GM23248 (cell line): ENCODE measurements at regions not wholly inside any gene's neighbourhood (a gene's known extent, or its start where the extent isn't known, plus 50 kb on each side); places are given as distances from the start of the nearest gene placed in this dataset.
A peak's percentile ranks its signal among the peaks of the same experiment; 100 is the strongest.

Source experiments
- DNase-seq: peaks from one replicate; pipeline ENCODE4 v3.0.0-alpha.2; 2015
- H2AFZ ChIP-seq: fragments of 200-600 bp; sonication (generic); 2 replicates; pipeline ENCODE4 v1.6.1; 2016; ENCODE audit warnings: antibody characterized with exemption
- H3F3A ChIP-seq: fragments of 200-600 bp; sonication (generic); 2 replicates; pipeline ENCODE4 v1.6.1; 2016; ENCODE audit warnings: mild to moderate bottlenecking, antibody characterized with exemption, mixed run types; ENCODE audit not compliant: insufficient read depth
- H3K27ac ChIP-seq: fragments of 200-600 bp; sonication (generic); 2 replicates; pipeline ENCODE4 v1.5.1; 2016; ENCODE audit warnings: mild to moderate bottlenecking
- H3K27me3 ChIP-seq: fragments of 200-600 bp; sonication (generic); replicated peaks from 2 replicates; pipeline ENCODE4 v1.6.1; 2016; ENCODE audit warnings: mild to moderate bottlenecking; ENCODE audit not compliant: insufficient read depth
- H3K36me3 ChIP-seq: fragments of 200-600 bp; sonication (generic); 2 replicates; pipeline ENCODE4 v1.6.1; 2016; ENCODE audit warnings: low read depth, mild to moderate bottlenecking
- H3K4me1 ChIP-seq: fragments of 200-600 bp; sonication (generic); 2 replicates; pipeline ENCODE4 v1.6.1; 2016; ENCODE audit warnings: mild to moderate bottlenecking; ENCODE audit not compliant: insufficient read depth
- H3K4me2 ChIP-seq: fragments of 200-600 bp; sonication (generic); one replicate; pipeline ENCODE4 v1.6.1; 2016; ENCODE audit warnings: mild to moderate bottlenecking; ENCODE audit not compliant: unreplicated experiment
- H3K4me3 ChIP-seq: fragments of 200-600 bp; sonication (generic); 2 replicates; pipeline ENCODE4 v1.5.1; 2016; ENCODE audit warnings: mild to moderate bottlenecking
- H3K79me2 ChIP-seq: fragments of 200-600 bp; sonication (generic); 2 replicates; pipeline ENCODE4 v1.6.1; 2016; ENCODE audit warnings: mild to moderate bottlenecking; ENCODE audit not compliant: insufficient read depth
- H3K9ac ChIP-seq: fragments of 200-600 bp; sonication (generic); 2 replicates; pipeline ENCODE4 v1.6.1; 2016; ENCODE audit warnings: mild to moderate bottlenecking
- H3K9me2 ChIP-seq: fragments of 200-600 bp; sonication (generic); 2 replicates; pipeline ENCODE4 v1.6.1; 2016; ENCODE audit warnings: mixed run types, mild to moderate bottlenecking, moderate library complexity; ENCODE audit not compliant: insufficient read depth
- H3K9me3 ChIP-seq: fragments of 200-600 bp; sonication (generic); one replicate; pipeline ENCODE4 v1.6.1; 2017; ENCODE audit warnings: low read depth
- H4K20me1 ChIP-seq: fragments of 200-600 bp; sonication (generic); 2 replicates; pipeline ENCODE4 v1.6.0; 2016; ENCODE audit not compliant: insufficient read depth
- EZH2 ChIP-seq: fragments of 200-600 bp; sonication (generic); IDR thresholded peaks from 2 replicates; pipeline ENCODE4 v1.6.1; 2018; ENCODE audit warnings: antibody characterized with exemption, mild to moderate bottlenecking; ENCODE audit not compliant: insufficient read depth, poor library complexity, severe bottlenecking
- EZH2phosphoT487 ChIP-seq: fragments of 200-600 bp; sonication (generic); IDR thresholded peaks from 2 replicates; pipeline ENCODE4 v1.6.1; 2018; ENCODE audit warnings: antibody characterized with exemption, moderate library complexity, mild to moderate bottlenecking, low read depth; ENCODE audit not compliant: insufficient read depth
- WGBS, 2 experiments: methylation state at CpG; one replicate each; pipeline ENCODE4 v1.1.6; 2015 to 2017; ENCODE audit warnings: low lambda C conversion rate in 2 of 2, low coverage in 1 of 2; ENCODE audit errors: missing lambda C conversion rate in 2 of 2; 5-methylcytosine and 5-hydroxymethylcytosine counted together
- in situ Hi-C: fragments of 300-500 bp; cut with MboI; formaldehyde crosslinking; loops from 2 replicates; pipeline ENCODE4 v1.15.0; 2020

- Histone ChIP-seq H3K9me2 (no peaks in the 10 kb centered on the region), H3F3A (no peaks in the 10 kb centered on the region), H3K27me3 (peaks cover 15% of the 10 kb centered on the region), H2AFZ (no peak overlapping the region), H3K27ac (no peak overlapping the region), H3K9me3 (no peaks in the 10 kb centered on the region), H3K4me1 (no peaks in the 10 kb centered on the region), H3K9ac (no peak overlapping the region), H3K4me2 (no peak overlapping the region), H3K79me2 (no peaks in the 10 kb centered on the region), H4K20me1 (no peaks in the 10 kb centered on the region), H3K4me3 (no peak overlapping the region), H3K36me3 (no peaks in the 10 kb centered on the region)
- DNase-seq: no peak
- WGBS, 2 experiments: 3 to 5% methylated on average over 4 of the region's 4 CpGs
- in situ Hi-C loops: no loop called here
- TF ChIP-seq EZH2phosphoT487 (no peak), EZH2 (no peak)
Observed at GRCh38 chr9:71384343-71384742, 262.9 kb upstream of the TRPM3 start.

- H3K36me3 ChIP-seq: no peaks in the 10 kb centered on the region
- H3K4me1 ChIP-seq: no peaks in the 10 kb centered on the region
- H4K20me1 ChIP-seq: no peaks in the 10 kb centered on the region
- no peaks in the 10 kb centered on the region for H3K79me2 ChIP-seq
- no peaks in the 10 kb centered on the region for H3F3A ChIP-seq
- H3K4me3 ChIP-seq: no peak overlapping the region
- TF ChIP-seq EZH2 (no peak), EZH2phosphoT487 (no peak)
- no peak overlapping the region for H2AFZ ChIP-seq
- in situ Hi-C loops: no loop called here
- no peak overlapping the region for H3K4me2 ChIP-seq
- no peak overlapping the region for H3K9ac ChIP-seq
- DNase-seq: no peak
- H3K27me3 ChIP-seq: peaks cover 12% of the 10 kb centered on the region
- H3K27ac ChIP-seq: no peak overlapping the region
- H3K9me2 ChIP-seq: no peaks in the 10 kb centered on the region
- no peaks in the 10 kb centered on the region for H3K9me3 ChIP-seq
Observed at GRCh38 chr9:71383308-71383940, 262.0 kb upstream of the TRPM3 start.

- Histone ChIP-seq H2AFZ (no peak overlapping the region), H3K79me2 (no peaks in the 10 kb centered on the region), H3F3A (peaks cover 18% of the 10 kb centered on the region), H3K9me3 (no peaks in the 10 kb centered on the region), H3K4me1 (peaks cover 19% of the 10 kb centered on the region), H3K9me2 (no peaks in the 10 kb centered on the region), H3K36me3 (no peaks in the 10 kb centered on the region), H3K4me2 (no peak overlapping the region), H3K27me3 (0 out of 2 replicates have a peak, but pooled peaks cover 4% of the 10 kb centered on the region), H3K9ac (no peak overlapping the region), H3K27ac (no peak overlapping the region), H3K4me3 (no peak overlapping the region), H4K20me1 (no peaks in the 10 kb centered on the region)
- in situ Hi-C loops: no loop called here
- no peak for DNase-seq
- TF ChIP-seq EZH2 (no peak), EZH2phosphoT487 (no peak)
- 40 to 41% methylated on average over 1 of the region's 1 CpG for WGBS, 2 experiments
Observed at GRCh38 chr9:71368157-71368556, 246.7 kb upstream of the TRPM3 start.

- Histone ChIP-seq H3K4me3 (0 out of 2 replicates have a peak overlapping the region, but pooled peaks have one; percentile 8), H3K36me3 (no peaks in the 10 kb centered on the region), H3F3A (peaks cover 18% of the 10 kb centered on the region), H3K27ac (peak overlapping the region; percentile 31), H3K4me1 (peaks cover 20% of the 10 kb centered on the region), H3K27me3 (no peaks in the 10 kb centered on the region), H3K79me2 (no peaks in the 10 kb centered on the region), H2AFZ (no peak overlapping the region), H4K20me1 (no peaks in the 10 kb centered on the region), H3K9me2 (no peaks in the 10 kb centered on the region), H3K9me3 (no peaks in the 10 kb centered on the region), H3K4me2 (peak overlapping the region; percentile 49), H3K9ac (no peak overlapping the region)
- WGBS, 2 experiments: 0 to 2% methylated on average over 2 of the region's 2 CpGs
- peak; percentile 62 for DNase-seq
- in situ Hi-C loops: no loop called here
- TF ChIP-seq EZH2phosphoT487 (no peak), EZH2 (no peak)
Observed at GRCh38 chr9:71364186-71364955, 242.9 kb upstream of the TRPM3 start.
